WTC11 (cell line): ENCODE measurements at regions not wholly inside any gene's neighbourhood (a gene's known extent, or its start where the extent isn't known, plus 50 kb on each side); places are given as distances from the start of the nearest gene placed in this dataset.

ENCODE experiments used
- ATAC-seq: fragments of 200-7000 bp; cut with Tn5 transposase; 2 replicates; pipeline ENCODE4 v1.10.0; 2021; ENCODE audit warnings: mild to moderate bottlenecking, moderate library complexity
- CTCF ChIA-PET: fragments of 300-600 bp; sonication (Branson Sonifier 250); formaldehyde crosslinking; loops from one replicate; lab custom pipeline; 2021; ENCODE audit warnings: antibody characterized with exemption; lab: Charles Lee
- POLR2A ChIA-PET: fragments of 350-600 bp; sonication (Branson Sonifier 250); formaldehyde crosslinking; loops from one replicate; lab custom pipeline; 2021; ENCODE audit warnings: antibody characterized with exemption; lab: Charles Lee
- DNase-seq: peaks from one replicate; pipeline ENCODE4 v3.0.0; 2021; ENCODE audit warnings: low spot score
- H3K27ac Mint-ChIP-seq: 2 replicates; pipeline ENCODE4 v1.8.0; 2021; ENCODE audit warnings: mixed read lengths
- H3K27me3 Mint-ChIP-seq: 2 replicates; pipeline ENCODE4 v1.8.0; 2021; ENCODE audit warnings: low read depth, mild to moderate bottlenecking, moderate library complexity, mixed read lengths
- H3K36me3 Mint-ChIP-seq: 2 replicates; pipeline ENCODE4 v1.8.0; 2021; ENCODE audit warnings: mixed read lengths
- H3K4me1 Mint-ChIP-seq: 2 replicates; pipeline ENCODE4 v1.8.0; 2022; ENCODE audit warnings: mixed read lengths
- H3K4me3 Mint-ChIP-seq: 2 replicates; pipeline ENCODE4 v1.8.0; 2021; ENCODE audit warnings: mild to moderate bottlenecking, moderate library complexity, mixed read lengths
- H3K9me3 Mint-ChIP-seq: 2 replicates; pipeline ENCODE4 v1.8.0; 2021; ENCODE audit warnings: mixed read lengths
- AFF4 ChIP-seq: sonication (generic); formaldehyde crosslinking; IDR thresholded peaks from 2 replicates; pipeline ENCODE4 v1.8.1; 2023; ENCODE audit warnings: mild to moderate bottlenecking, missing genetic modification reagents, borderline replicate concordance
- CREM ChIP-seq: sonication (generic); formaldehyde crosslinking; IDR thresholded peaks from 2 replicates; pipeline ENCODE4 v1.8.1; 2022; ENCODE audit warnings: mild to moderate bottlenecking, missing genetic modification reagents, moderate library complexity
- E2F4 ChIP-seq: sonication (generic); formaldehyde crosslinking; IDR thresholded peaks from 2 replicates; pipeline ENCODE4 v1.8.1; 2022; ENCODE audit warnings: low read depth, mild to moderate bottlenecking, moderate library complexity, missing genetic modification reagents, borderline replicate concordance
- ERG ChIP-seq: fragments of 250-450 bp; sonication (Bioruptor Pico); IDR thresholded peaks from 2 replicates; pipeline ENCODE4 v1.8.0; 2021; ENCODE audit warnings: mild to moderate bottlenecking
- FOXP4 ChIP-seq: sonication (generic); formaldehyde crosslinking; IDR thresholded peaks from 2 replicates; pipeline ENCODE4 v1.8.0; 2022; ENCODE audit warnings: mild to moderate bottlenecking, missing genetic modification reagents
- NFE2L1 ChIP-seq: sonication (generic); formaldehyde crosslinking; IDR thresholded peaks from 2 replicates; pipeline ENCODE4 v1.8.1; 2023; ENCODE audit warnings: missing genetic modification reagents
- NR3C1 ChIP-seq: sonication (generic); formaldehyde crosslinking; conservative IDR thresholded peaks from 2 replicates; pipeline ENCODE4 v1.8.1; 2023; ENCODE audit warnings: low read depth, mild to moderate bottlenecking, missing genetic modification reagents
- OVOL2 ChIP-seq: fragments of 250-450 bp; sonication (Bioruptor Pico); IDR thresholded peaks from 2 replicates; pipeline ENCODE4 v1.9.0; 2021; ENCODE audit warnings: mild to moderate bottlenecking, borderline replicate concordance
- RELA ChIP-seq: sonication (generic); formaldehyde crosslinking; IDR thresholded peaks from 2 replicates; pipeline ENCODE4 v1.8.1; 2022; ENCODE audit warnings: missing genetic modification reagents, mild to moderate bottlenecking, borderline replicate concordance
- SOX15 ChIP-seq: fragments of 250-450 bp; sonication (Bioruptor Pico); IDR thresholded peaks from 2 replicates; pipeline ENCODE4 v1.9.0; 2021; ENCODE audit warnings: mild to moderate bottlenecking
- STAT6 ChIP-seq: sonication (generic); formaldehyde crosslinking; conservative IDR thresholded peaks from 2 replicates; pipeline ENCODE4 v1.8.1; 2023; ENCODE audit warnings: mild to moderate bottlenecking, low read depth, missing genetic modification reagents, moderate library complexity
- ZBTB43 ChIP-seq: sonication (generic); formaldehyde crosslinking; IDR thresholded peaks from 2 replicates; pipeline ENCODE4 v1.8.1; 2023; ENCODE audit warnings: mild to moderate bottlenecking, missing genetic modification reagents
- ZNF281 ChIP-seq: sonication (generic); formaldehyde crosslinking; IDR thresholded peaks from 2 replicates; pipeline ENCODE4 v1.8.0; 2023; ENCODE audit warnings: mild to moderate bottlenecking, missing genetic modification reagents
- ZNF396 ChIP-seq: fragments of 250-450 bp; sonication (Bioruptor Pico); IDR thresholded peaks from 2 replicates; pipeline ENCODE4 v1.8.0; 2021; ENCODE audit warnings: mild to moderate bottlenecking, moderate library complexity, borderline replicate concordance

- TF ChIP-seq E2F4 (CRISPR knock-in tag): no peak
- TF ChIP-seq NR3C1 (CRISPR knock-in tag): no peak
- TF ChIP-seq RELA (CRISPR knock-in tag): no peak
- no peak for TF ChIP-seq OVOL2 (CRISPR knock-in tag)
- TF ChIP-seq ZNF281 (CRISPR knock-in tag): no peak
- TF ChIP-seq NFE2L1 (CRISPR knock-in tag): no peak
- TF ChIP-seq ZNF396: no peak
Measured at GRCh38 chr2:19652811-19653210, 249.0 kb downstream of the TTC32 start (continued).

- DNase-seq: no peak
- no peak for ATAC-seq
- POLR2A ChIA-PET: no interaction called here
- no peak for TF ChIP-seq AFF4
- TF ChIP-seq CREM (CRISPR knock-in tag): no peak
- no peak for TF ChIP-seq ERG
- no peak for TF ChIP-seq STAT6
- no peak for TF ChIP-seq SOX15
- TF ChIP-seq FOXP4 (CRISPR knock-in tag): no peak
- no peak for TF ChIP-seq ZBTB43 (CRISPR knock-in tag)
- CTCF ChIA-PET: no interaction called here
- peaks cover 11% of the 10 kb centered on the region; the same call in 1 of the 2 replicates for H3K9me3 Mint-ChIP-seq
- no peaks in the 10 kb centered on the region for H3K27me3 Mint-ChIP-seq
- H3K27ac Mint-ChIP-seq: no peak overlapping the region
- peaks cover 27% of the 10 kb centered on the region for H3K4me1 Mint-ChIP-seq
- no peak overlapping the region for H3K4me3 Mint-ChIP-seq
- no peaks in the 10 kb centered on the region for H3K36me3 Mint-ChIP-seq
Measured at GRCh38 chr2:19651466-19651865, 250.3 kb downstream of the TTC32 start.
